Body of pancreas (tissue), 4 donors: ENCODE measurements at regions not wholly inside any gene's neighbourhood (a gene's known extent, or its start where the extent isn't known, plus 50 kb on each side); places are given as distances from the start of the nearest gene placed in this dataset.

Experiments used
- POLR2A ChIP-seq, 3 donors: fragments of 450-650 bp; IDR thresholded peaks; one replicate each; pipeline ENCODE4 v1.6.1; 2016; ENCODE audit warnings: antibody characterized with exemption in 3 of 3, mild to moderate bottlenecking in 2 of 3
- TF ChIP-seq, protein P1 (sequence below), 7 experiments: fragments of 450-650 bp in 4 of 7; fragments of 200-600 bp in 3 of 7; sonication (generic) in 3 of 7; IDR thresholded peaks; one replicate each; pipeline ENCODE4 v1.5.1; 2016 to 2019; ENCODE audit warnings: antibody characterized with exemption in 7 of 7

DNA sequence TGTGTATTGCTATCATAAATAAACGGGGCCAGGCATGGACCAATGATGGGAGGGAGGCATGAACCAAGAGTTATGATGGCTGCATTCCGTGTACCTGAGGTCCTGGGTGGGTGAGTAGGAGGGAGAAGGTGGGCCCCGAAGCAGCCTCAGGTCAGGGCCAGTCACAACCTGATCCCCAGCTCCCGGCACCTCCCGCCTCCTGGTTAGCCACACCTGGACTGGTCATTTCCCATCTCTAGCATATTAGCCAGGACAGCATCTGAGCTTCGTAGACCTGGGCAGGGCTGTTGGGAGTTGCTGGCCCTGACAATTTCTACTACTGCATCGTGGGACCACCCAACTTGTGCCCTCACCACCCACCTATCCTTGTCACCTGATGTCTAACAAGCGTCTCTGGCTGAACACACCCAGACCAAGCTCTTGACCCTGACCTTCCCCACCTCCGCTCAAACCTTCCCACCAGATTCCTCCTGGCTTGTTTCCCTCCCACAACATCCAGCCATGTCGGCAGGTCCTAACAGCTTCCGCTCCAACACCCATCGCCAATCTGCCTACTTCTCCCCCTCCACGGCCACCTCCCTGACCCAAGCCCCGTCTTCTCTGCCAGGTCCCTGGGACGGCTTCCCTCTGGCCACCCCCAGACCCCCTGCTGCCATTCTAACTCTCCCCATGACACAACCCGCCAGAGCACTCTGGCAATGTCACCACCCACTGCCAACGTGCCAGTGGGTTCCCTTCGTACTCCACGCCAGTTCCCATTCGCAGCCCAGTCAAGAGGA, 133.8 kb upstream of the IQSEC1 start:
- TF ChIP-seq, protein P1, sequence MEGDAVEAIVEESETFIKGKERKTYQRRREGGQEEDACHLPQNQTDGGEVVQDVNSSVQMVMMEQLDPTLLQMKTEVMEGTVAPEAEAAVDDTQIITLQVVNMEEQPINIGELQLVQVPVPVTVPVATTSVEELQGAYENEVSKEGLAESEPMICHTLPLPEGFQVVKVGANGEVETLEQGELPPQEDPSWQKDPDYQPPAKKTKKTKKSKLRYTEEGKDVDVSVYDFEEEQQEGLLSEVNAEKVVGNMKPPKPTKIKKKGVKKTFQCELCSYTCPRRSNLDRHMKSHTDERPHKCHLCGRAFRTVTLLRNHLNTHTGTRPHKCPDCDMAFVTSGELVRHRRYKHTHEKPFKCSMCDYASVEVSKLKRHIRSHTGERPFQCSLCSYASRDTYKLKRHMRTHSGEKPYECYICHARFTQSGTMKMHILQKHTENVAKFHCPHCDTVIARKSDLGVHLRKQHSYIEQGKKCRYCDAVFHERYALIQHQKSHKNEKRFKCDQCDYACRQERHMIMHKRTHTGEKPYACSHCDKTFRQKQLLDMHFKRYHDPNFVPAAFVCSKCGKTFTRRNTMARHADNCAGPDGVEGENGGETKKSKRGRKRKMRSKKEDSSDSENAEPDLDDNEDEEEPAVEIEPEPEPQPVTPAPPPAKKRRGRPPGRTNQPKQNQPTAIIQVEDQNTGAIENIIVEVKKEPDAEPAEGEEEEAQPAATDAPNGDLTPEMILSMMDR (IDR thresholded peaks at IDR 0.05), result no peak
- no peak for TF ChIP-seq POLR2A (IDR thresholded peaks at IDR 0.05)
